SK-N-SH treated with all-trans-retinoic acid at 6 μM for 48 hours (cell line): ENCODE measurements at regions not wholly inside any gene's neighbourhood (a gene's known extent, or its start where the extent isn't known, plus 50 kb on each side); places are given as distances from the start of the nearest gene placed in this dataset.
A peak's percentile ranks its signal among the peaks of the same experiment; 100 is the strongest.

Experiments
- ATAC-seq: fragments of 200-7000 bp; cut with Tn5 transposase; 3 replicates; pipeline ENCODE4 v1.9.1; 2020; ENCODE audit warnings: mild to moderate bottlenecking, moderate library complexity
- ARNTL ChIP-seq: fragments of 450-650 bp; formaldehyde crosslinking; IDR thresholded peaks from 2 replicates; pipeline ENCODE4 v1.5.0; 2020; ENCODE audit warnings: low read depth, mild to moderate bottlenecking, moderate library complexity, borderline replicate concordance
- BACH2 ChIP-seq: fragments of 250-450 bp; sonication (Bioruptor Pico); IDR thresholded peaks from 2 replicates; pipeline ENCODE4 v1.9.0; 2021; ENCODE audit warnings: mild to moderate bottlenecking, borderline replicate concordance
- CSDC2 ChIP-seq: fragments of 250-450 bp; sonication (Bioruptor Pico); IDR thresholded peaks from 2 replicates; pipeline ENCODE4 v1.5.0; 2020; ENCODE audit warnings: mild to moderate bottlenecking, moderate library complexity
- CSRNP3 ChIP-seq: fragments of 250-450 bp; sonication (Bioruptor Pico); IDR thresholded peaks from 2 replicates; pipeline ENCODE4 v1.5.1; 2021; ENCODE audit warnings: mild to moderate bottlenecking, moderate library complexity
- ESRRG ChIP-seq: fragments of 250-450 bp; sonication (Bioruptor Pico); IDR thresholded peaks from 2 replicates; pipeline ENCODE4 v1.6.1; 2021; ENCODE audit warnings: mild to moderate bottlenecking
- GLIS3 ChIP-seq: fragments of 250-450 bp; sonication (Bioruptor Pico); IDR thresholded peaks from 2 replicates; pipeline ENCODE4 v1.5.0; 2020; ENCODE audit warnings: mild to moderate bottlenecking, moderate library complexity
- ISL1 ChIP-seq: fragments of 250-450 bp; sonication (Bioruptor Pico); IDR thresholded peaks from 2 replicates; pipeline ENCODE4 v2.1.2; 2022; ENCODE audit warnings: mild to moderate bottlenecking, moderate library complexity
- POU6F1 ChIP-seq: fragments of 250-450 bp; sonication (Bioruptor Pico); IDR thresholded peaks from 2 replicates; pipeline ENCODE4 v1.8.0; 2021; ENCODE audit warnings: low read depth, mild to moderate bottlenecking, moderate library complexity, borderline replicate concordance
- PPARA ChIP-seq: fragments of 250-450 bp; sonication (Bioruptor Pico); IDR thresholded peaks from 2 replicates; pipeline ENCODE4 v1.5.0; 2020; ENCODE audit warnings: mild to moderate bottlenecking, borderline replicate concordance
- RARB ChIP-seq: fragments of 250-450 bp; sonication (Bioruptor Pico); IDR thresholded peaks from 2 replicates; pipeline ENCODE4 v1.8.0; 2021; ENCODE audit warnings: mild to moderate bottlenecking, moderate library complexity
- SNAI2 ChIP-seq: fragments of 250-450 bp; sonication (Bioruptor Pico); IDR thresholded peaks from 2 replicates; pipeline ENCODE4 v1.5.0; 2020; ENCODE audit warnings: mild to moderate bottlenecking, moderate library complexity
- TCF4 ChIP-seq: fragments of 250-450 bp; sonication (Bioruptor Pico); IDR thresholded peaks from 2 replicates; pipeline ENCODE4 v1.8.0; 2021; ENCODE audit warnings: mild to moderate bottlenecking, moderate library complexity, borderline replicate concordance
- TOX ChIP-seq: fragments of 250-450 bp; sonication (Bioruptor Pico); IDR thresholded peaks from 2 replicates; pipeline ENCODE4 v1.8.0; 2021; ENCODE audit warnings: mild to moderate bottlenecking, moderate library complexity, borderline replicate concordance
- TSHZ2 ChIP-seq: fragments of 250-450 bp; sonication (Bioruptor Pico); IDR thresholded peaks from 2 replicates; pipeline ENCODE4 v1.5.0; 2020; ENCODE audit warnings: mild to moderate bottlenecking, moderate library complexity
- ZC3H10 ChIP-seq: fragments of 250-450 bp; sonication (Bioruptor Pico); IDR thresholded peaks from 2 replicates; pipeline ENCODE4 v1.5.1; 2021; ENCODE audit warnings: mild to moderate bottlenecking, moderate library complexity
- ZFP3 ChIP-seq: fragments of 250-450 bp; sonication (Bioruptor Pico); IDR thresholded peaks from 2 replicates; pipeline ENCODE4 v1.5.0; 2020; ENCODE audit warnings: mild to moderate bottlenecking, moderate library complexity
- ZFP30 ChIP-seq: fragments of 450-650 bp; formaldehyde crosslinking; IDR thresholded peaks from 2 replicates; pipeline ENCODE4 v1.5.0; 2022; ENCODE audit warnings: mild to moderate bottlenecking, moderate library complexity
- ZNF565 ChIP-seq: fragments of 450-650 bp; formaldehyde crosslinking; conservative IDR thresholded peaks from 2 replicates; pipeline ENCODE4 v1.5.0; 2020; ENCODE audit warnings: low read depth, mild to moderate bottlenecking, moderate library complexity
- ZNF70 ChIP-seq: fragments of 450-650 bp; formaldehyde crosslinking; IDR thresholded peaks from 2 replicates; pipeline ENCODE4 v1.5.0; 2020; ENCODE audit warnings: mild to moderate bottlenecking, moderate library complexity
- ZNF8 ChIP-seq: fragments of 450-650 bp; formaldehyde crosslinking; IDR thresholded peaks from 2 replicates; pipeline ENCODE4 v1.5.0; 2020; ENCODE audit warnings: mild to moderate bottlenecking, moderate library complexity
- TF ChIP-seq, protein P1 (sequence below): fragments of 250-450 bp; sonication (Bioruptor Pico); IDR thresholded peaks from 2 replicates; pipeline ENCODE4 v1.8.0; 2020; ENCODE audit warnings: mild to moderate bottlenecking, moderate library complexity, borderline replicate concordance

DNA sequence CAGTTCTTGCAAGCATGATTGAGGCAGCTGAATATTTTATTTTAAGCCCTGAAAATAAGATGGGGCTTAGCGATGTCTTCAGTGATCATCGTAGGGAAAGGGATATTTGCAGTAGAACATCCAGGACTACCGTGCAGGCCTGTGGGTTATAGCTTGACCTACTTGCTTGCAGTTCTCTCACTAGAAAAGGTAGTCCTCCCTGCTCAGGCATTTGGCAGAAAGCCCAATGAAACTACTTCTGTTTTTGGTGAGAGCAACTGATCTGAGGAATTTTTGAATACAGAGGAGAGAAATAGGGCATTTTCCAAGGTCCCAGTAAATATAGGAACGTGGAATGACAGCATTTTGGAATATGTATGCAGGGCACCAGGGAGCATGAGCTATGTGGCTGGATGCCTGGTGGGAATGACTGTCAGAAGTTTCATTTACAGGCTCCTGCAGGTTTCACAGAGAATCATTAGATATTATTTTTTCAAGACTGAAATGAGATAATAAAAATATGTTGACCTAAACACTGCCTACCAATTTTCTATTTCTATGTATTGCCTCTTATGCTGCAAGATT lies 417.9 kb upstream of the ACTBL2 start (continued):
- TF ChIP-seq PPARA (CRISPR knock-in tag) (no peak), ZNF70 (CRISPR knock-in tag) (no peak), TOX (no peak), ZFP30 (CRISPR knock-in tag) (no peak)

GRCh38 chr5:57896576-57896975 lies 414.0 kb upstream of the ACTBL2 start:
- no peak for TF ChIP-seq PPARA (CRISPR knock-in tag)
- no peak for ATAC-seq

DNA sequence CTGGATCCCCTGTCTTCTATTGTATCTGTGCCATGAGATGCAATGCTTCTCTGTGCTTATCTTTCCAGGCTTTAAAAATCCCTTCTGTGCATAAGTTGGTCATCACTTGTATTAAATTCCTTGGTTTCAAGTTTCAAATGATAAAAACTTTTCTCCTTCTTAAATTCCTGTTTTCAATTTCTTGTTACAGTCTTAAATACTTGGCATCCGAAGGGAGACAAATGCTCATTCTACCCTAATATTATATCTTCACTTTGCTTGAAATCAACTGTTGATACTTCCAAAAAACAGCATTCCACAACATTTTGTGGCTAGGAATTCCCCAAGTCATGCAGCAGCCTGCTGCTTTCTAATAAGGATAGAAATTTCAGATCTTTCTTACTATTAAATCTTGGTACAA lies 413.2 kb upstream of the ACTBL2 start:
- peak; percentile 31 for ATAC-seq
- TF ChIP-seq RARB, result no peak
- TF ChIP-seq TCF4 (CRISPR knock-in tag), result no peak
- TF ChIP-seq ZNF565 (CRISPR knock-in tag), result no peak
- TF ChIP-seq ZNF8 (CRISPR knock-in tag), result no peak
- no peak for TF ChIP-seq BACH2
- no peak for TF ChIP-seq TOX
- no peak for TF ChIP-seq GLIS3 (CRISPR knock-in tag)
- no peak for TF ChIP-seq ESRRG
- no peak for TF ChIP-seq ZNF70 (CRISPR knock-in tag)
- TF ChIP-seq POU6F1, result no peak
- TF ChIP-seq CSDC2, result no peak
- TF ChIP-seq ZFP30 (CRISPR knock-in tag), result no peak
- TF ChIP-seq ISL1, result no peak

DNA sequence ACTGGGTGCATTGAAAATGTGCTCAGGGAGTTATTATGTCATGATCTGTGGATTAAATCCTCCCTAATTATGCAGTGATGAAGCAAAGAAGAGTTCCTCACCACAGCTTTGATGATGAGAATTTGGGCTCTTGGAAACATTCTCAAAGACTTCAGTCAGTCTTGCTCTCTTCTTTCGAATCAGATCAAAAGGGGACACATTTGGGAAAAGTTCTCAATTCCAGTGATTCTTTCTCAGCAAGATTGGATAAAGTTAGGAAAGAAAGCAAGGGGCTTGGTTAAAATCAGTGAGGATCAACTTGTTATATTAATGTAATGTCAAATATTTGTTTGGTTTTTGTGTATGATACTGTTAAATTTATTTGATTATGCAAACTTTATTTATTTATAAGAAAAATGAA lies 411.3 kb upstream of the ACTBL2 start:
- TF ChIP-seq BACH2, result no peak
- TF ChIP-seq ZNF70 (CRISPR knock-in tag), result no peak
- no peak for TF ChIP-seq ARNTL (CRISPR knock-in tag)
- no peak for TF ChIP-seq ISL1
- no peak for TF ChIP-seq RARB
- TF ChIP-seq SNAI2, result no peak
- no peak for TF ChIP-seq PPARA (CRISPR knock-in tag)
- no peak for TF ChIP-seq TOX
- TF ChIP-seq ZNF8 (CRISPR knock-in tag), result no peak
- no peak for TF ChIP-seq CSDC2
- no peak for TF ChIP-seq ZNF565 (CRISPR knock-in tag)
- no peak for TF ChIP-seq CSRNP3 (CRISPR knock-in tag)
- TF ChIP-seq, protein P1, sequence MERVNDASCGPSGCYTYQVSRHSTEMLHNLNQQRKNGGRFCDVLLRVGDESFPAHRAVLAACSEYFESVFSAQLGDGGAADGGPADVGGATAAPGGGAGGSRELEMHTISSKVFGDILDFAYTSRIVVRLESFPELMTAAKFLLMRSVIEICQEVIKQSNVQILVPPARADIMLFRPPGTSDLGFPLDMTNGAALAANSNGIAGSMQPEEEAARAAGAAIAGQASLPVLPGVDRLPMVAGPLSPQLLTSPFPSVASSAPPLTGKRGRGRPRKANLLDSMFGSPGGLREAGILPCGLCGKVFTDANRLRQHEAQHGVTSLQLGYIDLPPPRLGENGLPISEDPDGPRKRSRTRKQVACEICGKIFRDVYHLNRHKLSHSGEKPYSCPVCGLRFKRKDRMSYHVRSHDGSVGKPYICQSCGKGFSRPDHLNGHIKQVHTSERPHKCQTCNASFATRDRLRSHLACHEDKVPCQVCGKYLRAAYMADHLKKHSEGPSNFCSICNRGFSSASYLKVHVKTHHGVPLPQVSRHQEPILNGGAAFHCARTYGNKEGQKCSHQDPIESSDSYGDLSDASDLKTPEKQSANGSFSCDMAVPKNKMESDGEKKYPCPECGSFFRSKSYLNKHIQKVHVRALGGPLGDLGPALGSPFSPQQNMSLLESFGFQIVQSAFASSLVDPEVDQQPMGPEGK (CRISPR knock-in tag), result no peak
- no peak for TF ChIP-seq TCF4 (CRISPR knock-in tag)
- no peak for TF ChIP-seq ZFP30 (CRISPR knock-in tag)
- no peak for TF ChIP-seq TSHZ2 (CRISPR knock-in tag)
- TF ChIP-seq ZC3H10 (CRISPR knock-in tag), result no peak
- TF ChIP-seq ZFP3 (CRISPR knock-in tag), result no peak
- ATAC-seq, result no peak
